ENCODE measurements at regions not wholly inside any gene's neighbourhood (a gene's known extent, or its start where the extent isn't known, plus 50 kb on each side); places are given as distances from the start of the nearest gene placed in this dataset.

DNA sequence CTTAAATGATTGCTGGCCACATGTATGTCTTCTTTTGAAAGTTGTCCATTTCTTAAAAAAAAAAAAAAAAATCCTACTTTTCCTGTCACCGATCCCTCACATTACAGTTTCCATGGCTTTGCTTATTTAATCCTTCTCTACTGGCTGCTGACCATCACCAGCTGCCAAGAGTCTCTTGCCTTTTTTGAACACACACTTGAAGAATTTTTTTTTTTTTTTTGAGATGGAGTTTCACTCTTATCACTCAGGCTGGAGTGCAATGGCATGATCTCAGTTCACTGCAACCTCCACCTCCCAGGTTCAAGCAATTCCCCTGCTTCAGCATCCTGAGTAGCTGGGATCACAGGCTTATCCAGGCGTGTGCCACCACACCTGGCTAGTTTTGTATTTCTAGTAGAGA, 134.0 kb downstream of the ANXA5 start:
- H3K4me1 Mint-ChIP-seq (ENCODE audit: low read depth in 2 of 2) = no peaks in the 10 kb centered on the region
- no peak overlapping the region for H3K27ac Mint-ChIP-seq
- H3K4me3 Mint-ChIP-seq = no peak overlapping the region
- H3K27me3 Mint-ChIP-seq = peaks cover 31 to 38% of the 10 kb centered on the region in 2 donors
- H3K36me3 Mint-ChIP-seq (ENCODE audit: insufficient read depth) = no peaks in the 10 kb centered on the region
- ATAC-seq (replicated peaks) (no peak), DNase-seq (no peak)
- H3K9me3 Mint-ChIP-seq = no peaks in the 10 kb centered on the region

DNA sequence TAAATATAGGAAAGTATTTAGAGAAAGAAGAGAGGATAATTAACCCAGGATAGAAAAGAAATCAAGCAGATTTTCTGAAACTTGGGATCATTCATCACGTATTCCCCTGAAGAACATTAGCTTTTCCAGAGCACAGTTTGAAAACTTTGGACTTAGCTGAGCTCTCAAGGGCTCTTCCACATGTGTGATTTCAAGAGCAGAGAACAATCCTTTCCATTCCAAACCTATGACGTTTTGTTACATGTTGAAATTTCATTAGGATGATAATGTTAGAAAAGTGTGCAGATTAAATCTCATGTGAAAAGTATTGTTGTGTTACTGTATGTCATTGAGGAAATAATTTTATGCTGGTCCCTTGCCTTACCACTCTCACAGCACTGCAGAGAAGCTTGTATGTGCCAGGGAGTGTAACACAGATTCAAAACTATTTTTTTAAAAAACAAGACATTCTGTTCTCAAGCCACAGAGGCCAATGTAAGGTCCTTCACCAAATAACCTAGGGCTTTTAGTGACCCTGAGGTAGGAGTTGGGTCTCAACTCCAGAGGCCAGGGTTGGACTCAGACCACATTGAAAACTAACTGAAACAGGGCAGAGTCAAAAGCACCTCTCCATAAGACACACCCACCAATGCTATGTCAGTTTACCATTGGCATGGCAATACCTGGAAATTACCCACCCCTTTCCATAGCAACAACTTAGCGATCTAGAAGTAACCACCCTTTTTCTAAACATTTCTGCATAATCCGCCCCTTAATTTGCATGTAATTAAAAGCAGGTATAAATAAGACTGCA, 141.3 kb downstream of the ANXA5 start:
- H3K4me3 Mint-ChIP-seq = no peak overlapping the region
- peaks cover 14 to 29% of the 10 kb centered on the region in 2 donors for H3K27me3 Mint-ChIP-seq
- H3K36me3 Mint-ChIP-seq (ENCODE audit: insufficient read depth) = no peaks in the 10 kb centered on the region
- no peak overlapping the region for H3K27ac Mint-ChIP-seq
- H3K4me1 Mint-ChIP-seq (ENCODE audit: low read depth in 2 of 2) = no peaks in the 10 kb centered on the region
- H3K9me3 Mint-ChIP-seq = peaks cover 0 to 2% of the 10 kb centered on the region in 2 donors
- no peak for ATAC-seq (replicated peaks)
- DNase-seq = no peak

DNA sequence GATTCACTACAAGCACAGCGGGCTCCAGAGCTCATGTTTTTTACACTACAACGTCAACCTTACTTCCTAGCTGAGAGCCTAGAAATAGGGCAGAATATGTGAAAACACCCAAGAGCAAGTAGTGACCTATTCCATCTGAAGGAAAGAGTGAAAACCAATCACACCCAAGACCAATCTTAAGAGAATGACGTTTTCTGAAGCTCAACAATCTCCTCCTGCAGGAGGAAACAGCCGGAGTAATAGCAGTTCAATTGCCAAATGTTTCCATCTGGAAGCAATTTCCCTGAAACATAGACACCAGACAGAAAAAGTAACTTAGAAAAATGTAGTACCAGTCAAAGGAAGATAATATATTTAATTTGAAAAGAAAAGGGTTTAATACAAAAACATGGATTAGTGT, 142.4 kb downstream of the ANXA5 start:
- no peaks in the 10 kb centered on the region for H3K4me1 Mint-ChIP-seq (ENCODE audit: low read depth in 2 of 2)
- H3K27ac Mint-ChIP-seq = no peak overlapping the region
- no peaks in the 10 kb centered on the region for H3K36me3 Mint-ChIP-seq (ENCODE audit: insufficient read depth)
- H3K9me3 Mint-ChIP-seq = peaks cover 0 to 2% of the 10 kb centered on the region in 2 donors
- H3K4me3 Mint-ChIP-seq = no peak overlapping the region
- no peak for ATAC-seq (replicated peaks)
- H3K27me3 Mint-ChIP-seq = peaks cover 22 to 34% of the 10 kb centered on the region in 2 donors
- DNase-seq = no peak

DNA sequence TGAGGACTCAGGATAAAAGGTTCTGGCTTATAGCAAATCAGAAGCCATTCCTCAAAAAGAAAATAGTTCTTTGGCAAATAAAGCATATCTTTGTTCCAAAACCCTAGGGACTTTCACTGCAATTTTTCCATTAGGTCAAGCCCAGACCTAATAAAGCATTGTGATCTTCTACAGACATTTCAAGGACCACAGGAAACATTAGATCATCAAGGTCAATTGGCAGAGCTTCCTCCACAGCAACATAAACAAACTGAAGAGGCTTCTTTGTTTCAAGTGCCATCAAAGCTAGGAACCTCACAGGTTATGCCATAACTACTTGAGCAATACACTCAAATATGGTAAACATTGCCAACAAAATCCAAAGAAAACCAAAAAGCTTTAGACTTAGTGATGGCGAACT, 144.9 kb downstream of the ANXA5 start:
- ATAC-seq (replicated peaks) = no peak
- H3K27me3 Mint-ChIP-seq = peaks cover 42 to 55% of the 10 kb centered on the region in 2 donors

DNA sequence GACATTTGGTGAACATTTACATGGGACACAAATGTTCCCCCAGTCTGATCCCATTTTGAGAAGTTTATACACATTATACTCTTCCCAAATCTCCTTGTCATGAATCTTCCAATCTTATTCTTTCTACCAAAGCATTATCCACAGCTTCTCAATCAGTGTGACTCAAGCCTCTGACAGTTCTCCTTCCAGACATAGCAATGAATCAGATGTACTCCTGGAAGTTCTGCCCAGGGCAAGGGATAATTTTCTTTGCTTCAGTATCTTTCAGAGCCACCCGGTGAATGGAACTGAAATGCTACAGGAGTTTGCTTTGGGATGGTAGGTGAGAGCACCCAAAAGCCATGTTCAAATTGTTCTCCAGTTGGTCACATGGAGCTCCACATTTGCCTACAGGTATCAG, 145.5 kb downstream of the ANXA5 start:
- H3K27ac Mint-ChIP-seq = no peak overlapping the region
- peaks cover 0 to 2% of the 10 kb centered on the region in 2 donors for H3K9me3 Mint-ChIP-seq
- no peak overlapping the region for H3K4me3 Mint-ChIP-seq
- ATAC-seq (replicated peaks) (no peak), DNase-seq (no peak)
- no peaks in the 10 kb centered on the region for H3K4me1 Mint-ChIP-seq (ENCODE audit: low read depth in 2 of 2)
- peaks cover 42 to 55% of the 10 kb centered on the region in 2 donors for H3K27me3 Mint-ChIP-seq
- no peaks in the 10 kb centered on the region for H3K36me3 Mint-ChIP-seq (ENCODE audit: insufficient read depth)

More for the DNA sequence above, 144.9 kb downstream of the ANXA5 start:
- Mint-ChIP-seq H3K36me3 (ENCODE audit: insufficient read depth) (no peaks in the 10 kb centered on the region), H3K27ac (no peak overlapping the region), H3K4me1 (ENCODE audit: low read depth in 2 of 2) (no peaks in the 10 kb centered on the region), H3K4me3 (no peak overlapping the region), H3K9me3 (peaks cover 0 to 2% of the 10 kb centered on the region in 2 donors)
- no peak for DNase-seq

DNA sequence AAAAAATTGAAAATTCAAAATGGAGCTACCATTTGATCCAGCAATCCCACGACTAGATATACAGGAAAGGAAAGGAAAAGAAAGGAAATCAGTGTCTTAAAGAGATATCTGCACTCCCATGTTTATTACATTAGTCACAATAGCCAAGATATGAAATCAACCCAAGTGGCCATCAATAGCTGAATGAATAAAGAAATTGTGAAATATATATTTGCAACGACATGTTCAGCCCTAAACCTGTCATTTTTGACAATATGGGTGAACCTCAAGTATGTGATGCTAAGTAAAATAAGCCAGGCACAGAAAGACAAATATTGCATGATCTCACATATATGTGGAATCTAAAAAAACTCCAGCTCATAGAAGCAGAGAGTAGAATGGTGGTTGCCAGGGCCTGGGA, 155.1 kb downstream of the ANXA5 start:
- Mint-ChIP-seq H3K27me3 (peaks cover 16 to 36% of the 10 kb centered on the region in 2 donors), H3K4me1 (ENCODE audit: low read depth in 2 of 2) (peaks cover 0 to 3% of the 10 kb centered on the region in 2 donors), H3K9me3 (no peaks in the 10 kb centered on the region), H3K27ac (no peak overlapping the region), H3K36me3 (ENCODE audit: insufficient read depth) (no peaks in the 10 kb centered on the region), H3K4me3 (no peak overlapping the region)
- ATAC-seq (replicated peaks) (no peak), DNase-seq (no peak)

DNA sequence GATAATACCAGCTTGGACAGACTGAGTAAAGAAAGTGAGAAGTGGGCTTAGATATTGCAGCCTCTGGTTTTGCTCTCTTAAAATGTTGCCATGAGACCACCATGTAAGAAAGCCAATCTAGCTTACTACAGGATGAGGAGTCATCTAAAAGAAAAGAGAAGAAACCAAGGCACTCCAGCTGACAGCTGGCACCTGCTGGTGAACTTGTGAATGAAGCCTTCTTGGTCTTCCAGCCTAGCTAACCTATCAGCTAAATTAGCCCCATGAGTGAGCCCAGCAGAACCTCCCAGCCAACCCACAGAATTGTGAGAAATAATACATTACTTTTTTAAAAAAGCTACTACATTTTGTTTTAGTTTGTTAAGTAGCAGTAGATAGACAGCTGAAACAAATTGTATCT, 154.5 kb upstream of the QRFPR start:
- ATAC-seq (replicated peaks) = no peak
- peaks cover 3% of the 10 kb centered on the region for H3K36me3 Mint-ChIP-seq (ENCODE audit: insufficient read depth)
- H3K9me3 Mint-ChIP-seq = no peaks in the 10 kb centered on the region
- peaks cover 27 to 51% of the 10 kb centered on the region in 2 donors for H3K27me3 Mint-ChIP-seq
- H3K4me3 Mint-ChIP-seq = no peak overlapping the region
- peaks cover 0 to 2% of the 10 kb centered on the region in 2 donors for H3K4me1 Mint-ChIP-seq (ENCODE audit: low read depth in 2 of 2)
- DNase-seq = no peak
- H3K27ac Mint-ChIP-seq = no peak overlapping the region

DNA sequence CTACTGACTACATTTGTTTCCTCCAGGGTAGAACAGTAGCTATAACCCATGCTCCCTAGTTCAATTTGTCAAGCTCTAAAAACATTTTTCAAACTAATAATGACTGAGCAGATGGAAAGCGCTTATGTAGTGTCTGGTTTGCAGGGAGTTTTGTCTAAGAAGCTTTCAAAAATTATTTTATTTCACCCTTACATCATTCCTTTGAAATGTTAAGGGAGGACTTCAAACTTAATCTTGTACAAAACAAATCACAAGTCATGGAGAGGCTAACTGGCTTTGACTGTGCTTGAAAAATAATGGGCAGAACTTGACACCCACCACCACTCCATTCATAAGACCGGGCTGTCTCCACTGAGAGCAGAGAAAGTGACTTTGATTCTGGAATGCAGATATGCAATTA, 153.4 kb upstream of the QRFPR start:
- H3K4me3 Mint-ChIP-seq = no peak overlapping the region
- peaks cover 0 to 2% of the 10 kb centered on the region in 2 donors for H3K4me1 Mint-ChIP-seq (ENCODE audit: low read depth in 2 of 2)
- DNase-seq = no peak
- peaks cover 29 to 51% of the 10 kb centered on the region in 2 donors for H3K27me3 Mint-ChIP-seq
- no peaks in the 10 kb centered on the region for H3K9me3 Mint-ChIP-seq
- peaks cover 3% of the 10 kb centered on the region for H3K36me3 Mint-ChIP-seq (ENCODE audit: insufficient read depth)
- no peak for ATAC-seq (replicated peaks)
- H3K27ac Mint-ChIP-seq = no peak overlapping the region

DNA sequence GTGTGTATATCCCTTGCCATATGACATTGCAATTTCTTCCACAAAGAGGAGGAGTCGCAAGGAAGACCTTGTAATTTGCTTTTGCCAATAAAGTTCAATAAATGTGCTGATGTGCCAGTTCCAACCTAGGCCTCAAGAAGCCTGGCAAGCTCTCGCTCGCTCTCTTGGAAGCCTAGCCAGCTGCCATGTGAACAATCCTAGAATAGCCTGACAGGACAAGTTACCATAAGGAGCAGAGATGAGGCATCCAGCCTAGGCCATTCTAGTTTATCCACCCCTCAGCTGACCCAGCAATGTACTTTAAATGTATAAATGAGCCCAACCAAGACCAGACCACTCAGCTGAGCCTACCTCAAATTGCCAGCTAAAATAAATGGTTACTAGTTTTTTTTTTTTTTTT, 145.7 kb upstream of the QRFPR start:
- Mint-ChIP-seq H3K27ac (no peak overlapping the region), H3K27me3 (peaks cover 56 to 59% of the 10 kb centered on the region in 2 donors), H3K4me3 (no peak overlapping the region), H3K9me3 (no peaks in the 10 kb centered on the region), H3K36me3 (ENCODE audit: insufficient read depth) (peaks cover 3% of the 10 kb centered on the region), H3K4me1 (ENCODE audit: low read depth in 2 of 2) (no peaks in the 10 kb centered on the region)
- no peak for DNase-seq
- no peak for ATAC-seq (replicated peaks)

DNA sequence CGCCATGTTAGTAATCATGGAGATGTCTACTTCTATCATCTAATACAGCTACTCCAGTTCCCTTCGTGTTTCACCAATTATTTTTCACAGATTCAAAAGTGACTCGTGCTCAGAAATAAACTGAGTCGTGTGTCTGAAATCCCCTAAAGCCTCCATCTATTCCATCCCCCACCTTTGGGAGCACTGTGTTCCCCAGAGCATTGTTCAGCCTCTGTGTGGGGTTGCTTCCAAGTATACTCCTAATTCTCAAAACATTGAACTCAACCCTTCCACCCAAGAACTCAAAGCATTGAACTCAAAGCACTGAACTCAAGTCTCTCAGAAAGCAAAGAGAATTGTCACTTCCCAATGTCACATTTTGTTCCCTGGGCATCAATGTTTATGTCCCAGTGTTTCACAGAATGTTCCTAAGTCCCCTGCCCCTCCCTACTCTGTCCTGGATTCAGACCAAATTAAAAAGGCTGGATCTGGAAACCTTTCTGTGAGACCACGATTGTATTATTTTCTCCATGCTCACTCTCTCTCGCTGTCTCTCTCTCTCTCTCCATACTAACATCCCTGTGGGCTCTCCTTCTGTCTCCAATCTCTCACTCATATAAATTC, 138.5 kb upstream of the QRFPR start:
- H3K4me1 Mint-ChIP-seq (ENCODE audit: low read depth in 2 of 2) = no peaks in the 10 kb centered on the region
- no peaks in the 10 kb centered on the region for H3K9me3 Mint-ChIP-seq
- no peak for ATAC-seq (replicated peaks)
- H3K27ac Mint-ChIP-seq = no peak overlapping the region
- H3K4me3 Mint-ChIP-seq = no peak overlapping the region
- H3K27me3 Mint-ChIP-seq = peaks cover 27 to 30% of the 10 kb centered on the region in 2 donors
- no peak for DNase-seq
- no peaks in the 10 kb centered on the region for H3K36me3 Mint-ChIP-seq (ENCODE audit: insufficient read depth)

DNA sequence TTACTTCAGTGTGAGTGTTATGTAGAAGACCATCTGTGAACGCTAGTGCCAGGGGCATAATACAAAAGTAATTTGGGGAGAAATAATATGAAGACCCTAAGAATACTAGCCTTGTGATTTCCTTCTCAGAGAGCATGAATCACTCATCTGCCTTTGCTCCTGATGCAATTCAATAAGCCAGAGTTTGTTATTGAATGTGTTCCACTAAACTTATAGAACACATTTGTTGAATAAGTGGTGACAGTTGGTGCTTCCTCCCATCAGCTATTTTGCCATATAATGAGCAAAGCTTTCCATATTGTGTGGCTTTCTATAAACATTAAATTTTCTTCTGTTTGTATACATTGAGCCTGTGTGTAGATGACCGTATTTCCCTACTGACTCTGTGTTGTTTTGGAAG, 136.4 kb upstream of the QRFPR start:
- ATAC-seq (replicated peaks) (no peak), DNase-seq (no peak)
- no peak overlapping the region for H3K27ac Mint-ChIP-seq
- no peak overlapping the region for H3K4me3 Mint-ChIP-seq
- H3K27me3 Mint-ChIP-seq = peaks cover 9 to 13% of the 10 kb centered on the region in 2 donors
- H3K4me1 Mint-ChIP-seq (ENCODE audit: low read depth in 2 of 2) = no peaks in the 10 kb centered on the region
- H3K36me3 Mint-ChIP-seq (ENCODE audit: insufficient read depth) = no peaks in the 10 kb centered on the region
- H3K9me3 Mint-ChIP-seq = no peaks in the 10 kb centered on the region

DNA sequence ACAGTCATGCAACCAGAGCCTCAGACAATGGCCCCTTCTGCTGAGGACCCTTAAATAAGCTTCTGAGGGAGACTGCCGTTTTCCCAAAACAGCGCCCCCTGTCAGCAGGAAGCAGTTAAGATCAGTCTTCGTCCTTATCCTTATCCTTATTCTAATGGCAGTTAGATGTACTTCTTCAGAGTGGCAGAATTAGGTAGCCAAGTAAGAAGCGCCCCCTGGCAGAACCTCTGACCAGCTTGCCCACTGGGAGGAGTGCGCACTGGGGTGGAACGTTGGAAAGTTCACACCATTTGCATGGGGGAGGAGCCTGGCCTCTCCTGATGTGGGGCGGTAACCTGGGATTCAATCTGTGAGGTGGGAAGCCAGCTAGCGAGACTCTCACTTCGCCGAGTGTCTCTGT, 133.6 kb upstream of the QRFPR start:
- no peaks in the 10 kb centered on the region for H3K36me3 Mint-ChIP-seq (ENCODE audit: insufficient read depth)
- no peak overlapping the region for H3K27ac Mint-ChIP-seq
- H3K4me1 Mint-ChIP-seq (ENCODE audit: low read depth in 2 of 2) = no peaks in the 10 kb centered on the region
- no peak overlapping the region for H3K4me3 Mint-ChIP-seq
- H3K9me3 Mint-ChIP-seq = no peaks in the 10 kb centered on the region
- H3K27me3 Mint-ChIP-seq = peaks cover 22 to 34% of the 10 kb centered on the region in 2 donors
- ATAC-seq (replicated peaks) (no peak), DNase-seq (no peak)

DNA sequence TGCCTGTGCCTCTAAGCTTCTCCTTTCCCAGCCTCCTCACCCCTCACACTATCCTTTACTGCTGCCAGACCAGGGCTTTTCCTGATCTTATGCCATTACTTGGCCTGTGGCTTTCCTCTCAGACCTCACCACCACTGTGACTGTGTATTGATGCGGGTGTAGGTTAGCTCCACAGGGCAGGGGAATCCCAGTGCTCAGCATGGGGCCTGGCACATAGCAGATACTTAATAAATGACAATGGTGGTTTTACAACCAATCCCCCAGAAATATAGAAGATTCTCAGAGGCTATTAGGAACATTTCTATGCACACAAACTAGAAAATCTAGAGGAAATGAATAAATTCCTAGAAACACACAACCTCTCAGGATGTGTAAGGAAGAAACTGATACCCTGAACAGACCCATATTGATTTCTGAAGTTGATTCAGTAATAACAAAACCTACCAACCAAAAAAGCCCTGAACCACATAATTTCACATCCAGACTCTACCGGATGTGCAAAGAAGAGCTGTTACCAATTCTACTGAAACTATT, 129.6 kb upstream of the QRFPR start:
- Mint-ChIP-seq H3K36me3 (ENCODE audit: insufficient read depth) (no peaks in the 10 kb centered on the region), H3K27me3 (peaks cover 34 to 38% of the 10 kb centered on the region in 2 donors), H3K4me3 (no peak overlapping the region), H3K4me1 (ENCODE audit: low read depth in 2 of 2) (no peaks in the 10 kb centered on the region), H3K27ac (no peak overlapping the region), H3K9me3 (no peaks in the 10 kb centered on the region)
- no peak for ATAC-seq (replicated peaks)
- no peak for DNase-seq

All from effector memory CD8-positive, alpha-beta T cell (primary cell).